Gastrocnemius medialis (tissue), 4 donors: ENCODE measurements at regions not wholly inside any gene's neighbourhood (a gene's known extent, or its start where the extent isn't known, plus 50 kb on each side); places are given as distances from the start of the nearest gene placed in this dataset.

ENCODE experiments used
- CTCF ChIP-seq, 5 experiments: fragments of 450-650 bp in 3 of 5; fragments of 200-600 bp in 2 of 5; sonication (generic) in 2 of 5; IDR thresholded peaks in 4 of 5; conservative IDR thresholded peaks in 1 of 5; 1 replicate in 4 of 5; 2 replicates in 1 of 5; pipeline ENCODE4 v1.5.1; 2016 to 2019; ENCODE audit warnings: antibody characterized with exemption in 5 of 5, mild to moderate bottlenecking in 3 of 5, moderate library complexity in 3 of 5
- POLR2A ChIP-seq, 2 donors: fragments of 450-650 bp; IDR thresholded peaks; one replicate each; pipeline ENCODE4 v1.6.1; 2017; ENCODE audit warnings: antibody characterized with exemption in 2 of 2, mild to moderate bottlenecking in 2 of 2, moderate library complexity in 2 of 2

- TF ChIP-seq POLR2A (IDR thresholded peaks at IDR 0.05) (no peak), CTCF (IDR thresholded peaks at IDR 0.05 in 4 of 5, conservative IDR thresholded peaks at IDR 0.05 in 1 of 5) (no peak)
Measured at GRCh38 chr2:188813857-188814256, 160.3 kb upstream of the COL3A1 start.
